ENCODE measurements at regions not wholly inside any gene's neighbourhood (a gene's known extent, or its start where the extent isn't known, plus 50 kb on each side); places are given as distances from the start of the nearest gene placed in this dataset.

GRCh38 chr5:167892352-167893115 is 398.9 kb upstream of the WWC1 start:
- WGBS (ENCODE audit: insufficient coverage, low coverage, low lambda C conversion rate, missing lambda C conversion rate) = 56% methylated on average over 3 of the region's 3 CpGs
- no peaks in the 10 kb centered on the region for H3K36me3 ChIP-seq
- H3K4me1 ChIP-seq = peaks cover 0 to 7% (median 0%) of the 10 kb centered on the region in 4 donors
- H3K27ac ChIP-seq = no peak overlapping the region
- no peak overlapping the region for H3K4me3 ChIP-seq
- DNase-seq (no peak), ATAC-seq (no peak)
- H3K27me3 ChIP-seq = no peaks in the 10 kb centered on the region
- TF ChIP-seq CTCF (IDR thresholded peaks at IDR 0.05) = no peak
- no peak for TF ChIP-seq POLR2A (IDR thresholded peaks at IDR 0.05)
- intact Hi-C loops (cut with DNase I) = no loop called here
- no peaks in the 10 kb centered on the region for H3K9me3 ChIP-seq

DNA sequence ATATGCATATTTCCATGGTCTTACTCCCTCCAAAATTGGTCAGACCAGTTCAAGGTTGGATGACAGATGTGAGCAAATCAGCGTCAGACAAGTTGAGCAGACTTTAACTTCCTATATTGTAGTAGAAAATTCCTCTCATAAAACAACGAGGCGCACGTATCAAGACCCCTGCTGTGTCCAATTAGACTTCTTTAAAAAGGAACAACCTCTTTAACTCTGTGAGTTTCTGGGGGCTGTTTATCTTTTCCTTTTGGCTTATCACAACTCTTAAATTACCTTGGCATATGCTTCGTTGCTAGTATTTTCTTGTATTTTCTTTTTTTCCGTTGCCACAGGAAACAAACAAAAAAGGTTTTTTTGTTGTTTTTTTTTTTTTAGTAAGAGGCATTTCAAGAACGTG is 398.2 kb upstream of the WWC1 start:
- Histone ChIP-seq H3K27me3 (no peaks in the 10 kb centered on the region), H3K36me3 (no peaks in the 10 kb centered on the region), H3K4me1 (peaks cover 0 to 7% (median 0%) of the 10 kb centered on the region in 4 donors), H3K9me3 (no peaks in the 10 kb centered on the region), H3K4me3 (no peak overlapping the region), H3K27ac (no peak overlapping the region)
- ATAC-seq = no peak
- intact Hi-C loops (cut with DNase I) = no loop called here
- TF ChIP-seq POLR2A (IDR thresholded peaks at IDR 0.05) (no peak), CTCF (IDR thresholded peaks at IDR 0.05) (no peak)
- DNase-seq = no peak
- WGBS (ENCODE audit: insufficient coverage, low coverage, low lambda C conversion rate, missing lambda C conversion rate) = 70% methylated on average over 7 of the region's 7 CpGs

DNA sequence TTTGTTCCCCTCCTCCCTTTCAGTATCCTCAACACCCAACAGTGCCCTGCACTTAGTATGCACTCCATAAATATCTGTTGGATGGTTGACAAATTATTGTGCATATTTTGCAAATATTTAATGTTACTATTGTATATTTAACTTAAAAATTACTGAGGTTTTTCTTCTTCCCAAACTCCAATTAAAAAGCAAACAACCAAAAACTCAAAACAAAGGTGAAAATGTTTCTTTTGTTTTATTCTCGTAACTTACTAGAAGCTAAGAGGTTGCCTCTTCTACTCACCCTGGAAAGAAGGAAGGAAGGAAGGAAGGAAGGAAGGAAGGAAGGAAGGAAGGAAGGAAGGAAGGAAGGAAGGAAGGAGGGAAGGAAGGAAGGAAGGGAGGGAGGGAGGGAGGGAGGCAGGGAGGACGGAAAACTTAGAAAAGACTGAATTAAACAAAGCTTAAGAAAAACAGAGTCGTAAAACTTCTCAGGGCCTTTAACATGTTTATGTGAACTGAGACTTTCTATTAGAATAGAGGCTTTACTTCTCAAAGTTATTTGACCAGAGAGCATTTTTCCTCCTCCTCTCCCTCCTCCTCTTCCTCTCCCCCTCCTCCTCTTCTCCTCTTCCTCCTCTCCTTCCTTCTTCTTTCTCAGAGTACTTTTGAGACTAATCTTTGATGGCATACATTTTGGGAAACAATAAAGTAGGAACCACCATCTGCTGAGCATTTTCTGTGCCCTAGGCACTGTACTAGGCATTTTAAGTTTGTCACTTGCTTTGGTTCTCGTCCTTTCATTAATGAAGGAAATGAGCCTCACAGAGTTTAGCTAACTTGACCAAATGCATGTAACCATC is 396.6 kb upstream of the WWC1 start:
- Histone ChIP-seq H3K4me3 (no peak overlapping the region), H3K9me3 (no peaks in the 10 kb centered on the region), H3K27me3 (no peaks in the 10 kb centered on the region), H3K36me3 (no peaks in the 10 kb centered on the region), H3K4me1 (no peaks in the 10 kb centered on the region), H3K27ac (no peak overlapping the region)
- 84% methylated on average over 4 of the region's 4 CpGs for WGBS (ENCODE audit: insufficient coverage, low coverage, low lambda C conversion rate, missing lambda C conversion rate)
- ATAC-seq (no peak), DNase-seq (no peak)
- TF ChIP-seq POLR2A (IDR thresholded peaks at IDR 0.05) (no peak), CTCF (IDR thresholded peaks at IDR 0.05) (no peak)
- intact Hi-C loops (cut with DNase I) = no loop called here

DNA sequence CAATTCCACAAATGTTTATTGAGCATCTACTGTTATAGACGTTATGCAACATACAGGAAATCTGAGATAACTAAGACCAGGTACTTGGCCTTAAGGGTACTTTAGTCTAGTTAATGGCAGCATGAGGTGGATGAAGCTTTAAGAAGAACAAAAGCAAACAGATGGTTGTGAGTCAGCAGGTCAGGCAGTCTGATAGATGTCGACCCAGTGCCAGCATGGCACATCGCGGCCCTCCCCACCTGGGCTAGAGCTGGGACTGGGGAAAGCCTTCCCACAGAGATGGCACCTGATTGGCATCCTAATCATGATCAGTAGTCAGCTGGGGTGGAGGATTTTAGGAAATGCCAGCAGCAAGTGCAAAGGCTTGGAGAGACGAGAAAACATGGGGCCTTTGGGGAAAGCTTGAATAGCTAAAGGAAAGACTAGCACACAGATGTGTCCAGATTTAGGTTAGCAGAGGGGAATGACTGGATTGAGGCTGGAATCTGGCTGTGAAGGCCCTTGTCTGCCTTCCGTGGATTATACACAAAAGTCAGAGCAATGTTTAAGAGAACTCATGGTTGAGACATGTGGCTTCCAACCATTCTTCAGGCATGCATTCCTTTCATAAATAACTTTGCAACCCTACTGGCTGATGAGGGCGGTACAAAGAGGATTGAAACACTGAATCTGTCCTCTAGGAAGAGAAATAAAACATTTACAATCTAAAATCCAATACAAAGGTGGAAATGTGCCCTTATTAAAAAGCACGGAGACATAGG is 395.4 kb upstream of the WWC1 start:
- TF ChIP-seq CTCF (IDR thresholded peaks at IDR 0.05) (no peak), POLR2A (IDR thresholded peaks at IDR 0.05) (no peak)
- Histone ChIP-seq H3K4me3 (no peak overlapping the region), H3K4me1 (no peaks in the 10 kb centered on the region), H3K36me3 (no peaks in the 10 kb centered on the region), H3K9me3 (no peaks in the 10 kb centered on the region), H3K27me3 (no peaks in the 10 kb centered on the region), H3K27ac (no peak overlapping the region)
- WGBS (ENCODE audit: insufficient coverage, low coverage, low lambda C conversion rate, missing lambda C conversion rate) = 84% methylated on average over 8 of the region's 8 CpGs
- ATAC-seq (no peak), DNase-seq (no peak)
- intact Hi-C loops (cut with DNase I) = no loop called here
